ENCODE measurements at regions not wholly inside any gene's neighbourhood (a gene's known extent, or its start where the extent isn't known, plus 50 kb on each side); places are given as distances from the start of the nearest gene placed in this dataset.
A peak's percentile ranks its signal among the peaks of the same experiment; 100 is the strongest.

DNA sequence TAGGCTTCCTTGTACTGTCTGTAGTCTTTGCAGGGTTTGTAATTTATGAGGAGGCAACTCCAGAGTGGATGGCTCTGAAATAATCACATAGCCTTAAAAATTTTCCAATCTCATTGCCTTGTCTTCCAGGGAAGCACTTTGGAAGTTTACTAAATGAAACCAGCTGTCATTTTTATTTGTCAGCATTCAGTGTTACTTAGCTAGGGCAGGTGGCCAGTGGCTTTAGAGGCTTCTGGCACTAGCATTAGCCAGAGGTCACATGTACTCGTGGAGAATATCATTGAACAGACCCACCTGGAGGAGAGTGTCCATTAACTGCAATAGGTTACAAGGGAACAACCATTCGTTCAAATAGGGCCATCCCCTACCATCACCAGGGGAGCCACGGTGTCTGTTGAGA is 160.3 kb upstream of the SLC28A3 start:
- no peak overlapping the region for H2AFZ ChIP-seq (ENCODE audit: low read length)
- no peaks in the 10 kb centered on the region for H3K27me3 ChIP-seq (replicated peaks in 1 of 4; ENCODE audit: control insufficient read depth in 3 of 4, extremely low read depth in 1 of 4, insufficient read depth in 3 of 4, low read length in 3 of 4)
- no peak overlapping the region for H4K8ac ChIP-seq (ENCODE audit: extremely low read depth, insufficient read depth, low read length)
- ChIA-PET POLR2A (ENCODE audit: partially characterized antibody) (no interaction called here), CTCF (ENCODE audit: partially characterized antibody) (interaction anchor here (1.2 kb wide), 1 partner anchor 10 kb away, joined by 4 read pairs; no protein-coding TSS in a partner anchor)
- H2BK20ac ChIP-seq (ENCODE audit: low read length), result no peak overlapping the region
- no peak overlapping the region for H3K18ac ChIP-seq (ENCODE audit: extremely low read depth, low read length)
- WGBS, 2 experiments (ENCODE audit: extremely low coverage in 1 of 2, insufficient coverage in 1 of 2, insufficient read length in 1 of 2, insufficient replicate concordance in 2 of 2, low coverage in 1 of 2, low lambda C conversion rate in 2 of 2, missing lambda C conversion rate in 1 of 2), result 92% methylated on average over 3 of the region's 3 CpGs; no CpG with 5 or more reads in 1 of the 2 experiments
- peak overlapping the region; percentile 22 for H3K56ac ChIP-seq (replicated peaks; ENCODE audit: insufficient read length, low read depth, low read length)
- H3K4me3 ChIP-seq (ENCODE audit: extremely low read depth in 1 of 4, insufficient read depth in 2 of 4, low read depth in 3 of 4, low read length in 4 of 4), result no peak overlapping the region
- H3K4me2 ChIP-seq (ENCODE audit: insufficient read depth in 1 of 2, low read depth in 2 of 2, low read length in 2 of 2), result no peak overlapping the region
- H3K4ac ChIP-seq (replicated peaks; ENCODE audit: insufficient read length, low read depth, low read length), result no peak overlapping the region
- no peak overlapping the region for H3K9ac ChIP-seq (replicated peaks in 1 of 4; ENCODE audit: extremely low read depth in 1 of 4, low read depth in 3 of 4, low read length in 3 of 4)
- no peaks in the 10 kb centered on the region for H3K23me2 ChIP-seq (ENCODE audit: low read depth, low read length)
- no peak overlapping the region for H3K14ac ChIP-seq (ENCODE audit: insufficient read length)
- H2BK5ac ChIP-seq (ENCODE audit: low read depth, low read length), result no peak overlapping the region
- H3K4me1 ChIP-seq (replicated peaks in 1 of 4; ENCODE audit: control insufficient read depth in 3 of 4, insufficient read depth in 4 of 4, low read length in 3 of 4), result no peaks in the 10 kb centered on the region
- no peaks in the 10 kb centered on the region for H3K36me3 ChIP-seq (ENCODE audit: control insufficient read depth in 2 of 4, insufficient read depth in 4 of 4, low read length in 3 of 4)
- H2AK5ac ChIP-seq (ENCODE audit: low read depth, low read length), result no peak overlapping the region
- H4K5ac ChIP-seq (ENCODE audit: insufficient read length, low read depth, low read length), result no peak overlapping the region
- H4K20me1 ChIP-seq (replicated peaks in 1 of 2; ENCODE audit: control insufficient read depth in 1 of 2, insufficient read depth in 2 of 2, low read length in 2 of 2), result no peaks in the 10 kb centered on the region
- no peak overlapping the region for H3K27ac ChIP-seq (ENCODE audit: low read depth, low read length)
- DNase-seq (ENCODE audit: low read depth in 1 of 2, low spot score in 2 of 2) (no peak), FAIRE-seq (no peak)
- no peak overlapping the region for H3K23ac ChIP-seq (ENCODE audit: insufficient read length)
- H2BK12ac ChIP-seq (ENCODE audit: low read depth, low read length), result no peak overlapping the region
- no peak overlapping the region for H4K91ac ChIP-seq (replicated peaks; ENCODE audit: insufficient read length, low read length)
- no peak overlapping the region for H2BK15ac ChIP-seq (ENCODE audit: low read length)
- no peaks in the 10 kb centered on the region for H3K79me1 ChIP-seq (ENCODE audit: low read depth, low read length)
- H2BK120ac ChIP-seq (replicated peaks; ENCODE audit: low read depth, low read length), result no peak overlapping the region
- H3K9me3 ChIP-seq (ENCODE audit: insufficient read depth in 2 of 2, low read depth in 1 of 2, low read length in 1 of 2), result peaks cover 0 to 2% of the 10 kb centered on the region in 2 experiments; a peak in 1 of 4 replicates
- H3K79me2 ChIP-seq (ENCODE audit: control insufficient read depth in 1 of 2, insufficient read depth in 2 of 2, low read length in 2 of 2), result no peaks in the 10 kb centered on the region
- TF ChIP-seq, protein P1, sequence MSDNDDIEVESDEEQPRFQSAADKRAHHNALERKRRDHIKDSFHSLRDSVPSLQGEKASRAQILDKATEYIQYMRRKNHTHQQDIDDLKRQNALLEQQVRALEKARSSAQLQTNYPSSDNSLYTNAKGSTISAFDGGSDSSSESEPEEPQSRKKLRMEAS (IDR thresholded peaks at IDR 0.05), result no peak
- TF ChIP-seq, protein P2, sequence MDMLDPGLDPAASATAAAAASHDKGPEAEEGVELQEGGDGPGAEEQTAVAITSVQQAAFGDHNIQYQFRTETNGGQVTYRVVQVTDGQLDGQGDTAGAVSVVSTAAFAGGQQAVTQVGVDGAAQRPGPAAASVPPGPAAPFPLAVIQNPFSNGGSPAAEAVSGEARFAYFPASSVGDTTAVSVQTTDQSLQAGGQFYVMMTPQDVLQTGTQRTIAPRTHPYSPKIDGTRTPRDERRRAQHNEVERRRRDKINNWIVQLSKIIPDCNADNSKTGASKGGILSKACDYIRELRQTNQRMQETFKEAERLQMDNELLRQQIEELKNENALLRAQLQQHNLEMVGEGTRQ (IDR thresholded peaks at IDR 0.05; ENCODE audit: low read length), result no peak
- TF ChIP-seq CBX8 (IDR thresholded peaks at IDR 0.05; ENCODE audit: borderline replicate concordance, low read depth, low read length) (no peak), CHD1 (IDR thresholded peaks at IDR 0.05; ENCODE audit: low read depth, low read length) (no peak), MAFK (IDR thresholded peaks at IDR 0.05; ENCODE audit: low read depth, low read length) (no peak), RNF2 (IDR thresholded peaks at IDR 0.05; ENCODE audit: borderline replicate concordance, low read depth, low read length, missing control alignments, poor library complexity, severe bottlenecking) (no peak), KDM5A (IDR thresholded peaks at IDR 0.05; ENCODE audit: low read length) (no peak), EP300 (IDR thresholded peaks at IDR 0.05; ENCODE audit: borderline replicate concordance in 1 of 2, low read depth in 2 of 2, low read length in 2 of 2) (no peak), GTF2F1 (IDR thresholded peaks at IDR 0.05; ENCODE audit: borderline replicate concordance, low read depth, low read length) (no peak), KDM1A (IDR thresholded peaks at IDR 0.05; ENCODE audit: borderline replicate concordance, low read length) (no peak), SP2 (IDR thresholded peaks at IDR 0.05; ENCODE audit: low read length) (no peak), TAF7 (optimal IDR thresholded peaks at IDR 0.05; ENCODE audit: borderline replicate concordance, low read depth, low read length) (no peak), POU5F1 (IDR thresholded peaks at IDR 0.05; ENCODE audit: low read depth, low read length) (no peak)

All from H1 (cell line).